ENCODE measurements at regions not wholly inside any gene's neighbourhood (a gene's known extent, or its start where the extent isn't known, plus 50 kb on each side); places are given as distances from the start of the nearest gene placed in this dataset.
"Not testable (repeated sequence)": the region's sequence is repeated elsewhere in the genome, so short reads cannot be mapped to it uniquely, and the experiment has no call there.

- no peaks in the 10 kb centered on the region for H3K9me3 Mint-ChIP-seq (ENCODE audit: low read depth)
- peaks cover 3% of the 10 kb centered on the region for H3K36me3 Mint-ChIP-seq
- H3K27ac Mint-ChIP-seq, result no peak overlapping the region
- H3K4me1 Mint-ChIP-seq (ENCODE audit: low read depth), result no peaks in the 10 kb centered on the region
- no peak overlapping the region for H3K4me3 Mint-ChIP-seq
- H3K27me3 Mint-ChIP-seq, result no peaks in the 10 kb centered on the region
These were observed 75.7 kb upstream of the KIF26B start for GRCh38 chr1:245079021-245079609.

GRCh38 chr1:245074898-245075297, 79.9 kb upstream of the KIF26B start:
- H3K36me3 Mint-ChIP-seq, result peaks cover 7% of the 10 kb centered on the region
- no peaks in the 10 kb centered on the region for H3K4me1 Mint-ChIP-seq (ENCODE audit: low read depth)
- H3K9me3 Mint-ChIP-seq (ENCODE audit: low read depth), result peaks cover 9% of the 10 kb centered on the region
- no peaks in the 10 kb centered on the region for H3K27me3 Mint-ChIP-seq
- H3K4me3 Mint-ChIP-seq, result no peak overlapping the region
- no peak overlapping the region for H3K27ac Mint-ChIP-seq

GRCh38 chr1:245074232-245074747, 80.5 kb upstream of the KIF26B start:
- H3K27me3 Mint-ChIP-seq, result no peaks in the 10 kb centered on the region
- peaks cover 7% of the 10 kb centered on the region for H3K36me3 Mint-ChIP-seq
- no peaks in the 10 kb centered on the region for H3K4me1 Mint-ChIP-seq (ENCODE audit: low read depth)
- no peak overlapping the region for H3K27ac Mint-ChIP-seq
- H3K4me3 Mint-ChIP-seq, result no peak overlapping the region
- peaks cover 9% of the 10 kb centered on the region for H3K9me3 Mint-ChIP-seq (ENCODE audit: low read depth)

- Mint-ChIP-seq H3K36me3 (peaks cover 7% of the 10 kb centered on the region), H3K27me3 (no peaks in the 10 kb centered on the region), H3K27ac (no peak overlapping the region), H3K4me1 (ENCODE audit: low read depth) (no peaks in the 10 kb centered on the region), H3K9me3 (ENCODE audit: low read depth) (peaks cover 9% of the 10 kb centered on the region), H3K4me3 (no peak overlapping the region)
These were observed 83.8 kb upstream of the KIF26B start for GRCh38 chr1:245070836-245071615.

GRCh38 chr1:245067257-245067656, 87.5 kb upstream of the KIF26B start:
- H3K4me1 Mint-ChIP-seq (ENCODE audit: low read depth), result no peaks in the 10 kb centered on the region
- H3K27ac Mint-ChIP-seq, result no peak overlapping the region
- H3K9me3 Mint-ChIP-seq (ENCODE audit: low read depth), result peaks cover 9% of the 10 kb centered on the region
- H3K27me3 Mint-ChIP-seq, result no peaks in the 10 kb centered on the region
- H3K36me3 Mint-ChIP-seq, result peaks cover 6% of the 10 kb centered on the region
- H3K4me3 Mint-ChIP-seq, result no peak overlapping the region

GRCh38 chr1:245062741-245063305, 92.0 kb upstream of the KIF26B start:
- no peak overlapping the region for H3K4me3 Mint-ChIP-seq
- no peaks in the 10 kb centered on the region for H3K27me3 Mint-ChIP-seq
- no peaks in the 10 kb centered on the region for H3K4me1 Mint-ChIP-seq (ENCODE audit: low read depth)
- no peaks in the 10 kb centered on the region for H3K9me3 Mint-ChIP-seq (ENCODE audit: low read depth)
- H3K36me3 Mint-ChIP-seq, result no peaks in the 10 kb centered on the region
- no peak overlapping the region for H3K27ac Mint-ChIP-seq

GRCh38 chr1:245061808-245062207, 93.0 kb upstream of the KIF26B start:
- H3K4me1 Mint-ChIP-seq (ENCODE audit: low read depth); H3K27me3 Mint-ChIP-seq; H3K36me3 Mint-ChIP-seq; H3K9me3 Mint-ChIP-seq (ENCODE audit: low read depth); H3K27ac Mint-ChIP-seq; H3K4me3 Mint-ChIP-seq: not testable (repeated sequence)

GRCh38 chr1:245060684-245061374, 94.0 kb upstream of the KIF26B start:
- no peaks in the 10 kb centered on the region for H3K27me3 Mint-ChIP-seq
- H3K9me3 Mint-ChIP-seq (ENCODE audit: low read depth), result no peaks in the 10 kb centered on the region
- H3K4me3 Mint-ChIP-seq, result no peak overlapping the region
- no peaks in the 10 kb centered on the region for H3K36me3 Mint-ChIP-seq
- H3K27ac Mint-ChIP-seq, result no peak overlapping the region
- H3K4me1 Mint-ChIP-seq (ENCODE audit: low read depth), result no peaks in the 10 kb centered on the region

GRCh38 chr1:245059806-245060424, 94.9 kb upstream of the KIF26B start:
- Mint-ChIP-seq H3K4me1 (ENCODE audit: low read depth) (no peaks in the 10 kb centered on the region), H3K9me3 (ENCODE audit: low read depth) (no peaks in the 10 kb centered on the region), H3K4me3 (no peak overlapping the region), H3K36me3 (peaks cover 3% of the 10 kb centered on the region), H3K27me3 (peaks cover 1% of the 10 kb centered on the region), H3K27ac (no peak overlapping the region)

GRCh38 chr1:245058882-245059281, 95.9 kb upstream of the KIF26B start:
- Mint-ChIP-seq H3K4me3 (no peak overlapping the region), H3K9me3 (ENCODE audit: low read depth) (no peaks in the 10 kb centered on the region), H3K4me1 (ENCODE audit: low read depth) (no peaks in the 10 kb centered on the region), H3K27me3 (peaks cover 1% of the 10 kb centered on the region), H3K27ac (no peak overlapping the region), H3K36me3 (peaks cover 3% of the 10 kb centered on the region)

GRCh38 chr1:245058436-245058835, 96.3 kb upstream of the KIF26B start:
- Mint-ChIP-seq H3K36me3 (peaks cover 3% of the 10 kb centered on the region), H3K4me3 (no peak overlapping the region), H3K27ac (no peak overlapping the region), H3K9me3 (ENCODE audit: low read depth) (no peaks in the 10 kb centered on the region), H3K27me3 (peaks cover 1% of the 10 kb centered on the region), H3K4me1 (ENCODE audit: low read depth) (no peaks in the 10 kb centered on the region)

- Mint-ChIP-seq H3K4me3 (no peak overlapping the region), H3K9me3 (ENCODE audit: low read depth) (no peaks in the 10 kb centered on the region), H3K27ac (no peak overlapping the region)
These were observed 97.9 kb upstream of the KIF26B start for GRCh38 chr1:245056913-245057312.

GRCh38 chr1:245056296-245056695, 98.5 kb upstream of the KIF26B start:
- H3K4me3 Mint-ChIP-seq; H3K36me3 Mint-ChIP-seq; H3K27me3 Mint-ChIP-seq; H3K27ac Mint-ChIP-seq; H3K9me3 Mint-ChIP-seq (ENCODE audit: low read depth): not testable (repeated sequence)
- peaks cover 12% of the 10 kb centered on the region for H3K4me1 Mint-ChIP-seq (ENCODE audit: low read depth)

More at GRCh38 chr1:245056913-245057312, 97.9 kb upstream of the KIF26B start:
- Mint-ChIP-seq H3K4me1 (ENCODE audit: low read depth) (peaks cover 6% of the 10 kb centered on the region), H3K36me3 (peaks cover 3% of the 10 kb centered on the region), H3K27me3 (peaks cover 2% of the 10 kb centered on the region)

GRCh38 chr1:245055752-245056151, 99.0 kb upstream of the KIF26B start:
- Mint-ChIP-seq H3K4me1 (ENCODE audit: low read depth) (peaks cover 14% of the 10 kb centered on the region), H3K9me3 (ENCODE audit: low read depth) (no peaks in the 10 kb centered on the region), H3K27ac (no peak overlapping the region), H3K27me3 (peaks cover 3% of the 10 kb centered on the region), H3K36me3 (peaks cover 3% of the 10 kb centered on the region), H3K4me3 (no peak overlapping the region)
